ENCODE measurements at regions not wholly inside any gene's neighbourhood (a gene's known extent, or its start where the extent isn't known, plus 50 kb on each side); places are given as distances from the start of the nearest gene placed in this dataset.

GRCh38 chr5:4580772-4581171 is 559.4 kb upstream of the ADAMTS16 start:
- Histone ChIP-seq H3K4me2 (ENCODE audit: insufficient read depth, insufficient read length, low read length) (no peak overlapping the region), H3K79me1 (ENCODE audit: insufficient read depth, low read depth, low read length, poor library complexity, severe bottlenecking) (no peaks in the 10 kb centered on the region), H3K18ac (ENCODE audit: insufficient read length, low read depth, low read length) (no peak overlapping the region), H3K27ac (ENCODE audit: insufficient read length, low read depth, low read length) (no peak overlapping the region), H4K91ac (ENCODE audit: insufficient read length, low read depth, low read length) (no peak overlapping the region), H2BK120ac (ENCODE audit: low read depth, low read length, poor library complexity, severe bottlenecking) (no peak overlapping the region), H2BK12ac (ENCODE audit: insufficient read length, low read depth, low read length) (no peak overlapping the region), H3K23ac (ENCODE audit: insufficient read length, low read depth, low read length) (peak overlapping the region; percentile 34), H3K9me3 (ENCODE audit: control insufficient read depth, low read depth, low read length) (no peaks in the 10 kb centered on the region), H2AK5ac (ENCODE audit: insufficient read length, low read length) (no peak overlapping the region), H2AFZ (ENCODE audit: low read length) (no peak overlapping the region), H3K56ac (ENCODE audit: insufficient read length, low read depth, low read length) (no peak overlapping the region), H4K8ac (replicated peaks; ENCODE audit: insufficient read length, low read depth, low read length) (no peak overlapping the region), H3K9ac (ENCODE audit: extremely low read depth, insufficient read length, low read length) (no peak overlapping the region), H3K4ac (ENCODE audit: low read depth, low read length) (no peak overlapping the region), H3K27me3 (ENCODE audit: insufficient read depth, low read length) (no peaks in the 10 kb centered on the region), H2BK15ac (ENCODE audit: low read depth, low read length) (no peak overlapping the region), H4K5ac (ENCODE audit: insufficient read length, low read depth, low read length) (no peak overlapping the region), H3T11ph (ENCODE audit: low read length) (no peak overlapping the region), H3K79me2 (ENCODE audit: insufficient read depth, low read length) (no peaks in the 10 kb centered on the region), H3K23me2 (ENCODE audit: insufficient read length, low read depth, low read length, poor library complexity, severe bottlenecking) (no peaks in the 10 kb centered on the region), H3K14ac (ENCODE audit: insufficient read depth, low read length) (no peak overlapping the region), H3K4me1 (ENCODE audit: insufficient read depth, low read length) (no peaks in the 10 kb centered on the region), H2BK5ac (ENCODE audit: insufficient read length, low read length) (no peak overlapping the region), H2BK20ac (ENCODE audit: low read depth, low read length, poor library complexity, severe bottlenecking) (no peak overlapping the region), H4K20me1 (ENCODE audit: control insufficient read depth, insufficient read depth, insufficient read length) (no peaks in the 10 kb centered on the region)
- Mint-ChIP-seq H3K9me3 (no peaks in the 10 kb centered on the region), H3K4me3 (no peak overlapping the region), H3K4me1 (peaks cover 11 to 12% of the 10 kb centered on the region in 2 experiments), H3K27ac (peak overlapping the region in 1 of 3 experiments; percentile 16; a peak in 1 of 7 replicates), H3K27me3 (ENCODE audit: low read depth) (no peaks in the 10 kb centered on the region), H3K36me3 (ENCODE audit: insufficient read depth in 1 of 3, low read depth in 3 of 3) (no peaks in the 10 kb centered on the region; a peak in 2 of 7 replicates)
- WGBS (ENCODE audit: extremely low coverage, insufficient read length, low lambda C conversion rate) = no CpG with 5 or more reads among the region's 19 CpGs
- DNase-seq = no peak
- TF ChIP-seq, protein P1, sequence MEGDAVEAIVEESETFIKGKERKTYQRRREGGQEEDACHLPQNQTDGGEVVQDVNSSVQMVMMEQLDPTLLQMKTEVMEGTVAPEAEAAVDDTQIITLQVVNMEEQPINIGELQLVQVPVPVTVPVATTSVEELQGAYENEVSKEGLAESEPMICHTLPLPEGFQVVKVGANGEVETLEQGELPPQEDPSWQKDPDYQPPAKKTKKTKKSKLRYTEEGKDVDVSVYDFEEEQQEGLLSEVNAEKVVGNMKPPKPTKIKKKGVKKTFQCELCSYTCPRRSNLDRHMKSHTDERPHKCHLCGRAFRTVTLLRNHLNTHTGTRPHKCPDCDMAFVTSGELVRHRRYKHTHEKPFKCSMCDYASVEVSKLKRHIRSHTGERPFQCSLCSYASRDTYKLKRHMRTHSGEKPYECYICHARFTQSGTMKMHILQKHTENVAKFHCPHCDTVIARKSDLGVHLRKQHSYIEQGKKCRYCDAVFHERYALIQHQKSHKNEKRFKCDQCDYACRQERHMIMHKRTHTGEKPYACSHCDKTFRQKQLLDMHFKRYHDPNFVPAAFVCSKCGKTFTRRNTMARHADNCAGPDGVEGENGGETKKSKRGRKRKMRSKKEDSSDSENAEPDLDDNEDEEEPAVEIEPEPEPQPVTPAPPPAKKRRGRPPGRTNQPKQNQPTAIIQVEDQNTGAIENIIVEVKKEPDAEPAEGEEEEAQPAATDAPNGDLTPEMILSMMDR (conservative IDR thresholded peaks at IDR 0.05) = no peak

All from H9 (cell line).